ENCODE measurements at regions not wholly inside any gene's neighbourhood (a gene's known extent, or its start where the extent isn't known, plus 50 kb on each side); places are given as distances from the start of the nearest gene placed in this dataset.
"Not testable (repeated sequence)": the region's sequence is repeated elsewhere in the genome, so short reads cannot be mapped to it uniquely, and the experiment has no call there.

DNA sequence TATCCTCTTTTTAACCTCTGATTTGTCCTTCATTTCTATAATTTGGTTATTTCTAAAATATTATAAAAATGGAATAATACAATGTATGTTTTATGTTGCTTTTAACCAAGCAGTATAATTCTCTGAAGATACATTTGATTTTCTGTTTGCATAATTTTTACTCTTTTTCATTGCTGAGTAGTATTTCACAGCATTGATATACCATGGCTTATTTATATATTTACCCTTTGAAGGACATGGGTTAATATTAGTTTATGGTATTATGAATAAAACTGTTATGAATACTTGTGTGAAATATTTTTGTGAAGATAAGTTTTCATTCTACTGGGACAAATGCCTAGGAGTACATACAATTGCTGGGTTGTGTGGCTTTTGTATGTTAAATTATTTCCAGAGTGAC lies 748.6 kb downstream of the TENT5A start:
- Histone ChIP-seq H3K27me3 (ENCODE audit: insufficient read depth, low read length) (no peaks in the 10 kb centered on the region), H3K4me3 (ENCODE audit: low read length) (no peak overlapping the region), H3K36me3 (ENCODE audit: insufficient read depth, low read length) (no peaks in the 10 kb centered on the region), H3K9ac (ENCODE audit: low read depth, low read length) (no peak overlapping the region), H3K9me3 (ENCODE audit: insufficient read depth, low read depth, low read length) (peaks cover 18% of the 10 kb centered on the region; the same call in 1 of the 2 replicates), H3K27ac (ENCODE audit: low read depth, low read length) (no peak overlapping the region), H3K4me1 (ENCODE audit: insufficient read depth, low read length) (no peaks in the 10 kb centered on the region)

DNA sequence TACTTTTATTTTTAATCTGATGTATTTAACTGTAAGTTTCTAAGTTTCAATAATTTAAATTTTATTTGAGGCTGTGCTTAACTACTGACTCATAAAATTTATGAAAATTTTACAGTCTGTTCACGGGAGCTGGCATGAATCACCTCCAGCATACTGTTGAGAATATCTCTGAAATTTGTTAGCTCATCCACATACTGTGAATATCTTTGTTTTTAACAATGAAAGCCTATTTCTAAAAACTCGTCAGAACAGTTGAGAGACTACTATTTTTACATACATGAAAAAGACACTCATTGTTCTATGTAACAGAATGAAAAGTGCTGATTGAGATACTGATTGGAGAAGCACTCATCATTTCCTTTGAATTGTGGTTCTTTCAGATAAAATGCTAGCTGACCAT lies 749.3 kb downstream of the TENT5A start:
- no peaks in the 10 kb centered on the region for H3K36me3 ChIP-seq (ENCODE audit: insufficient read depth, low read length)
- H3K27ac ChIP-seq (ENCODE audit: low read depth, low read length) = no peak overlapping the region
- no peak overlapping the region for H3K9ac ChIP-seq (ENCODE audit: low read depth, low read length)
- H3K9me3 ChIP-seq (ENCODE audit: insufficient read depth, low read depth, low read length) = peaks cover 16% of the 10 kb centered on the region; the same call in 1 of the 2 replicates
- WGBS = 60% methylated on average over 1 of the region's 2 CpGs
- no peaks in the 10 kb centered on the region for H3K27me3 ChIP-seq (ENCODE audit: insufficient read depth, low read length)
- no peaks in the 10 kb centered on the region for H3K4me1 ChIP-seq (ENCODE audit: insufficient read depth, low read length)
- no peak overlapping the region for H3K4me3 ChIP-seq (ENCODE audit: low read length)

DNA sequence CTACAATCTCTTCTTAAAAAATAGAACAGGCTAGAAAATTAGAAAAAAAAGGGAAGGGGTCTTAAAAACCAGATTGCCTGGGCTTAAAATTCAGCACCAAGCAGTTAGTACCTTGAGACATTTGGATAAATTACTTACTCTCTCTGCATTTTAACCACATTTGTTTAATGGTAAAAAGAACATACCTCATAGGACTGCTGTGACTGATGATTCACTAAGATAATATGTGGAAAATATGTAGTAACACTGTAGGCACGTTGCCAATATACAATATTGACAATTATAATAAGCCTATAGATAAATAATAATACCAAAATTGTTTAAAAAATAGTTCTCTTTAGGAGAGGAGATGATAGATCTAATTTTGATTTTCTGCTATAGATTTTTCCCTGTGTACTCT lies 750.4 kb downstream of the TENT5A start:
- Histone ChIP-seq H3K9me3 (ENCODE audit: insufficient read depth, low read depth, low read length) (peaks cover 16% of the 10 kb centered on the region; the same call in 1 of the 2 replicates), H3K27me3 (ENCODE audit: insufficient read depth, low read length) (no peaks in the 10 kb centered on the region), H3K36me3 (ENCODE audit: insufficient read depth, low read length) (no peaks in the 10 kb centered on the region), H3K4me1 (ENCODE audit: insufficient read depth, low read length) (no peaks in the 10 kb centered on the region), H3K4me3 (ENCODE audit: low read length) (no peak overlapping the region), H3K27ac (ENCODE audit: low read depth, low read length) (no peak overlapping the region), H3K9ac (ENCODE audit: low read depth, low read length) (no peak overlapping the region)
- no CpG with 5 or more reads among the region's 1 CpG for WGBS

DNA sequence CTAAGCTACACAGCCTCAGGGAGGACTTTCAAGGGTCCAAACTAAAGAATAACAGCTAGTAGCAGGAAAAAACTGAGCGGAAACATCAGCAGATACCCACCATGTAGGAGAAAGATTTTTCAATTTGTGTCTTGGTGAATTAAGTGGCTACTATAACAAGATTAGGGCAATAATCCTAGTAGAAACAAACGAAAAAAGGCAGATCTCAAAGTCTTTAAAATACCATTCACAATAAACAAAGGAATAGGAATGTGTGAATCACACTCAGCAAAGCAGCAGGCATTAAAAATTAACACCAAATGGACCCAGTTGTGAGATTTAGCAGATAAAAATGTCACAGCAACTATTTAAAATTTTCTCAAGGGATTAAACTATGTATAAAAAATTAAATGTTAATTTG lies 761.2 kb downstream of the TENT5A start:
- no peak overlapping the region for H3K4me3 ChIP-seq (ENCODE audit: low read length)
- H3K9me3 ChIP-seq (ENCODE audit: insufficient read depth, low read depth, low read length) = peaks cover 16% of the 10 kb centered on the region; the same call in 1 of the 2 replicates
- H3K36me3 ChIP-seq (ENCODE audit: insufficient read depth, low read length) = no peaks in the 10 kb centered on the region
- no peaks in the 10 kb centered on the region for H3K27me3 ChIP-seq (ENCODE audit: insufficient read depth, low read length)
- peaks cover 7% of the 10 kb centered on the region for H3K4me1 ChIP-seq (ENCODE audit: insufficient read depth, low read length)
- no peak overlapping the region; the same call in 1 of the 2 replicates for H3K27ac ChIP-seq (ENCODE audit: low read depth, low read length)
- H3K9ac ChIP-seq (ENCODE audit: low read depth, low read length) = no peak overlapping the region
- 100% methylated on average over 1 of the region's 2 CpGs for WGBS

DNA sequence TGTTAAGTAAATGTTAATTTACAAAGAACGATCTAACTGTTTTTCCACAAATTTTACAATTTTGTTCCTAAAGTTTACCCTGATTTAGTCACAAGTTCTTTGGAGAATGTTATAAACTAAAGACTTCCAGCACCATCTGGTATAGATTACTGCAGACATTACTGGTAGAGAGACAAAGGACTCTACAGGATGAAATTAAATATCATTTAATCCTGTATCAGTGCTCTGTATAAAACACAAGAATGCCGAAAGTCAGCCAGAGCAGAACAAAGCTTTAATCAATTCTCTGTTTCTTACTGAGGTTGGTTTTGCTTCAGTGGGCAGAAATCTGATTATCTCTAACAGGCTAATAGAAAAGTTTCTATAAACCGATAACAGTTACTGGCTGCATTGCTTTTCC lies 763.6 kb downstream of the TENT5A start:
- H3K36me3 ChIP-seq (ENCODE audit: insufficient read depth, low read length) = no peaks in the 10 kb centered on the region
- H3K9ac ChIP-seq (ENCODE audit: low read depth, low read length) = no peak overlapping the region
- peaks cover 7% of the 10 kb centered on the region for H3K4me1 ChIP-seq (ENCODE audit: insufficient read depth, low read length)
- WGBS = 95% methylated on average over 2 of the region's 3 CpGs
- no peak overlapping the region for H3K27ac ChIP-seq (ENCODE audit: low read depth, low read length)
- H3K27me3 ChIP-seq (ENCODE audit: insufficient read depth, low read length) = no peaks in the 10 kb centered on the region
- H3K4me3 ChIP-seq (ENCODE audit: low read length) = no peak overlapping the region
- peaks cover 16% of the 10 kb centered on the region; the same call in 1 of the 2 replicates for H3K9me3 ChIP-seq (ENCODE audit: insufficient read depth, low read depth, low read length)

DNA sequence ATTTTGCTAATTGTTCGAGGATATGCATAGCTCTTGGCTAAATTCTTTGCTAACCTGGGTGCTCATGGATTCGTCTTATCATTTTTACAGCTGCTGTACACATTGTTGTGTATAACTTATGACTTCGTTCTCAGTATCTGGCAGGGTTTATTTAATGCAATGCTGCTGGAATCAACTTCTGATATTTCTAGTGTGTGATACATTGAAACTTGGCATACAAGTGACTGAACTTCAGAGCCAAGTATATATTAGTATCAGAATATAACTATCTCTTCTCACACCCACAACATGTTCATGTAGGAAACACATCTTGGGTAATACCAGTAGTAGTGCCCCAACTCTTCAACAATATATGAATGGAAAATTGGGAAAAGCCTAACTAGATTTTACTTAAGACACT lies 764.2 kb downstream of the TENT5A start:
- no peaks in the 10 kb centered on the region for H3K36me3 ChIP-seq (ENCODE audit: insufficient read depth, low read length)
- H3K27me3 ChIP-seq (ENCODE audit: insufficient read depth, low read length) = no peaks in the 10 kb centered on the region
- peaks cover 15% of the 10 kb centered on the region; the same call in 1 of the 2 replicates for H3K9me3 ChIP-seq (ENCODE audit: insufficient read depth, low read depth, low read length)
- H3K27ac ChIP-seq (ENCODE audit: low read depth, low read length) = no peak overlapping the region
- 100% methylated on average over 3 of the region's 3 CpGs for WGBS
- H3K9ac ChIP-seq (ENCODE audit: low read depth, low read length) = no peak overlapping the region
- peaks cover 7% of the 10 kb centered on the region for H3K4me1 ChIP-seq (ENCODE audit: insufficient read depth, low read length)
- H3K4me3 ChIP-seq (ENCODE audit: low read length) = no peak overlapping the region

DNA sequence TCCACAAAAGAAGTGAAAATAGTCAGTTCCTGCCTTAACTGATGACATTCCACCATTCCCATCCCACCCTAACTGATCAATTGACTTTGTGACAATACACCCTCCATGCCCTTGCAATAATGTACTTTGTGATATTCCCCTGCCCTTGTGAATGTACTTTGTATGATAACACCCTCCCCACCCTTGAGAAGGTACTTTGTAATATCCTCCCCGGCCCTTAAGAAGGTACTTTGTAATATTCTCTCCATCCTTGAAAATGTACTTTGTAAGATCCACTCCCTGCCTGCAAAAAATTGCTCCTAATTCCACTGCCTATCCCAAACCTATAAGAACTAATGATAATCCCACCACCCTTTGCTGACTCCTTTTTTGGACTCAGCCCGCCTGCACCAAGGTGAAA lies 771.3 kb downstream of the TENT5A start:
- H3K36me3 ChIP-seq (ENCODE audit: insufficient read depth, low read length); H3K4me3 ChIP-seq (ENCODE audit: low read length); H3K4me1 ChIP-seq (ENCODE audit: insufficient read depth, low read length); H3K27me3 ChIP-seq (ENCODE audit: insufficient read depth, low read length); H3K27ac ChIP-seq (ENCODE audit: low read depth, low read length); H3K9me3 ChIP-seq (ENCODE audit: insufficient read depth, low read depth, low read length); H3K9ac ChIP-seq (ENCODE audit: low read depth, low read length): not testable (repeated sequence)
- WGBS = 96% methylated on average over 2 of the region's 2 CpGs

DNA sequence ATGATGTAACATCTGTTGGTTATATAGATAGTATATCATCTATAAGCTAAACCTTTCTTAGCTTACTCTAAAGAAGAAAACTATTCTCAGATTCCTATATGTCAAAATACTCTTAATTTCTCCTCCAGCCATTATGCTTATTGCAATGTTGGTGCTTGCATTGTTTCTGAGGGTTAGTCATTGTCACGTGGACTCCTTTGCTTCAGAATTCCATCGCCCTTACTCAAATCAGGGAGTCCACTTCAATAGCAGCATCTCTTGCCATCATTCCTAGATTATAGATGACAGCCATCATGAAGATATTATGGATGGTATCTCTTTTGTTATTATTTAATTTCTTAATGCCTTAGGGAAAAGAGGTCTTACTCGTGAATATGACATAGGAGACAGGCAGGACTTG lies 776.1 kb downstream of the TENT5A start:
- Histone ChIP-seq H3K4me1 (ENCODE audit: insufficient read depth, low read length) (peaks cover 10% of the 10 kb centered on the region; the same call in 1 of the 2 replicates), H3K27me3 (ENCODE audit: insufficient read depth, low read length) (no peaks in the 10 kb centered on the region), H3K9ac (ENCODE audit: low read depth, low read length) (no peak overlapping the region), H3K27ac (ENCODE audit: low read depth, low read length) (no peak overlapping the region), H3K9me3 (ENCODE audit: insufficient read depth, low read depth, low read length) (no peaks in the 10 kb centered on the region), H3K4me3 (ENCODE audit: low read length) (no peak overlapping the region), H3K36me3 (ENCODE audit: insufficient read depth, low read length) (no peaks in the 10 kb centered on the region)
- 97% methylated on average over 3 of the region's 3 CpGs for WGBS

DNA sequence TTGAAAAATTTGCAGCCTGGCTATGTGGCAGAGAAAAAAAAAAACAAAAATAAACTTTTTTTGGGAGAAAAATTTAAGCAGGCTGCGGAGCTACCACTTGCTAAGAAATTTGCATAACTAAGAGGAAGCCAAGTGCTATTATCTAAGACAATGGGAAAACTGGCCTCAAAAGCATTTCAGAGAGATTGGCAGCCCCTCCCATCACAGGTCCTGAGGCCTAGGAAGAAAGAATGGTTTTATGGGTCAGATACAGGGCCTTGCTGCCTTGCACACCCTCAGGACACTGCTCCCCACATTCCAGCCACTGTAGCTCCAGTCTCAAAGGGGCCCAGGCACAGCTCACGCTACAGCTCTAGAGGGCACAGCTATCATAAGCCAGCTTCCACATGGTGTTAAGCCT lies 777.9 kb downstream of the TENT5A start:
- H3K36me3 ChIP-seq (ENCODE audit: insufficient read depth, low read length) = no peaks in the 10 kb centered on the region
- no peaks in the 10 kb centered on the region for H3K9me3 ChIP-seq (ENCODE audit: insufficient read depth, low read depth, low read length)
- no peak overlapping the region for H3K9ac ChIP-seq (ENCODE audit: low read depth, low read length)
- no peak overlapping the region for H3K4me3 ChIP-seq (ENCODE audit: low read length)
- no peaks in the 10 kb centered on the region for H3K27me3 ChIP-seq (ENCODE audit: insufficient read depth, low read length)
- WGBS = 54% methylated on average over 2 of the region's 2 CpGs
- peaks cover 10% of the 10 kb centered on the region; the same call in 1 of the 2 replicates for H3K4me1 ChIP-seq (ENCODE audit: insufficient read depth, low read length)
- H3K27ac ChIP-seq (ENCODE audit: low read depth, low read length) = no peak overlapping the region; the same call in 1 of the 2 replicates

DNA sequence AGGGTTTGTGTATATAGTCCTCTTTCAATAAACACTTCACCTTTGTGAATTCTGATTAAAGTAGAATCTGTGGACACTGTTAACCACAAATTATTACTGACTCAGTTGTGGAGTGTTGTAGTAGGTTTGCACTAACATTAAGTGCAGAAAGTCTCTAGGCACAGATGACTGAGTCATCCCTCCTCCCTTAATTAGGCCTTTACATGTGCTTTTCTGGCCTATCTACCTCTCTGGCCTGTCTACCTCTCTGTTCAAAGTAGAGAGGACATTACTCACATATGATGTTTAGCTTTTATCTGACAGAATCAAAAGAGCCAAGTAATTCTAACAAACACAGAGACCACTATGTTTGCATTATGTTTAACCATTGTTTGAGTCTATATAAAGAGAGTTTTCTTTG lies 783.0 kb downstream of the TENT5A start:
- H3K27ac ChIP-seq (ENCODE audit: low read depth, low read length) = no peak overlapping the region
- no peaks in the 10 kb centered on the region for H3K27me3 ChIP-seq (ENCODE audit: insufficient read depth, low read length)
- no peak overlapping the region for H3K9ac ChIP-seq (ENCODE audit: low read depth, low read length)
- peaks cover 12% of the 10 kb centered on the region for H3K4me1 ChIP-seq (ENCODE audit: insufficient read depth, low read length)
- 0 out of 2 replicates have a peak, but pooled peaks cover 4% of the 10 kb centered on the region for H3K9me3 ChIP-seq (ENCODE audit: insufficient read depth, low read depth, low read length)
- H3K4me3 ChIP-seq (ENCODE audit: low read length) = no peak overlapping the region
- no peaks in the 10 kb centered on the region for H3K36me3 ChIP-seq (ENCODE audit: insufficient read depth, low read length)

DNA sequence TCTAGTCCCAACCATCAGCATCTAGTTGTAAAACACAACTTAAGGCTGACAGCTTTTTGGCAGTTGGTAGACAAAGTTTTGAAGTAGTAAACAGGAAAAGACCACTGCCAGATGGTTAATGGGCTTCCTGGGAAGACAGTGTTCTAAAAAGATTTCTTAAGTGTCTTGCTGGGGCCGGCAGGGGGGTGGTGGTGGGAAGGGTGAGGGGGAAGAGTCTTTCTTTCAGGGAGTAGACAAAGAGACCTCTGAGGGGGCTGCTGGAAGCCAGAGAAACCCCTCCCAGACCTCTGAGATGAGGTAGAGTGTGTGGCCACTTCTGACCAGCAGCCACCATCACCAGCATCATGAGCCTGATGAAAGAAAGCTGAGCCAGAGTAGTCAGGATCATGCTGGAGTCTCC lies 784.9 kb downstream of the TENT5A start:
- Histone ChIP-seq H3K27ac (ENCODE audit: low read depth, low read length) (peak overlapping the region; percentile 70; the same call in 1 of the 2 replicates), H3K4me3 (ENCODE audit: low read length) (no peak overlapping the region), H3K36me3 (ENCODE audit: insufficient read depth, low read length) (no peaks in the 10 kb centered on the region), H3K9me3 (ENCODE audit: insufficient read depth, low read depth, low read length) (0 out of 2 replicates have a peak, but pooled peaks cover 4% of the 10 kb centered on the region), H3K27me3 (ENCODE audit: insufficient read depth, low read length) (no peaks in the 10 kb centered on the region), H3K4me1 (ENCODE audit: insufficient read depth, low read length) (peaks cover 13% of the 10 kb centered on the region; the same call in 1 of the 2 replicates), H3K9ac (ENCODE audit: low read depth, low read length) (no peak overlapping the region)
- WGBS = 61% methylated on average over 1 of the region's 1 CpG

DNA sequence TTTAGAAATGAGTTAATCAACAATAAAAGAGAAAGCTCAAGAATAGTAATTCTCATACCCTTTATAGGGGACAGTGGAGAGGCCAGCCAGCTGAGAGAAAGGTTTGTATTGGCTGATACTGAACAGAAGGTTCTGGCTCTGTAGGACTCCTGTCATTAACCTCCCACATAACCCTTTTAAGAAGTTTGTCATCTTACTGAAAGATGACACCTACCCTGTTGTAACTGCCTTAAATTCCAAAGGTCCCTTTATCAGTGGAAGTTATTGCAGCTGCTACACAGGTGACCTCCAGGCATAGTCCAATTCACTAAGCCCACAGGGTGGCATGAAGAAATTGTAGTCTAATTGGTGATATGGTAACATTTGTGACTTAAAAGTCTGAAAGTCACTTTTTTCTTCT lies 790.1 kb downstream of the TENT5A start:
- Histone ChIP-seq H3K4me1 (ENCODE audit: insufficient read depth, low read length) (peaks cover 11% of the 10 kb centered on the region; the same call in 1 of the 2 replicates), H3K27ac (ENCODE audit: low read depth, low read length) (no peak overlapping the region), H3K9ac (ENCODE audit: low read depth, low read length) (no peak overlapping the region), H3K4me3 (ENCODE audit: low read length) (no peak overlapping the region), H3K36me3 (ENCODE audit: insufficient read depth, low read length) (no peaks in the 10 kb centered on the region), H3K9me3 (ENCODE audit: insufficient read depth, low read depth, low read length) (0 out of 2 replicates have a peak, but pooled peaks cover 4% of the 10 kb centered on the region), H3K27me3 (ENCODE audit: insufficient read depth, low read length) (no peaks in the 10 kb centered on the region)
